Dedifferentiated amniotic fluid mesenchymal stem cell (primary cell): ENCODE measurements at regions not wholly inside any gene's neighbourhood (a gene's known extent, or its start where the extent isn't known, plus 50 kb on each side); places are given as distances from the start of the nearest gene placed in this dataset.

ENCODE experiments used
- DNase-seq: peaks from one replicate; pipeline ENCODE4 v3.0.0-alpha.2; 2016; ENCODE audit errors: extremely low spot score

DNA sequence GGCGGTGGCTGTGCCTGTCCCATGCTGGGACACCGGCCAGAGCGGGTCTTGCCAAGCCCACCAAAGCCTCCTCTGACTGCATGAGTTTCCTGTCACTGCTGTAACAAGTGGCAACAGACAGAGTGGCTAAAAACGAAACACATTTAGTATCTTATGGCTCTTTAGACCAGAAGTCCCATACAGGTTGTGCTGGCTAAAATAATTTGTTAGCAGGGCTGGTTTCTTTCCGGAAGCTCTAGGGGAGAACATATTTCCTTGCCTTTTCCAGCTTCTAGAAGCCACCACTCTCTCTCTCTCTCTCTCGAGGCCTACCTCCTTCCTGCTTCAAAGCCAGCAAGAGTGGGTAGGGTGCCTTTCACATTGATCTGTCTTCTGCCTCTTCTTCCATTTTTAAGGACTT, 171.6 kb upstream of the PLPP4 start:
- DNase-seq, result no peak

GRCh38 chr10:120286280-120286679, 170.7 kb upstream of the PLPP4 start:
- no peak for DNase-seq

GRCh38 chr10:120300513-120300912, 156.5 kb upstream of the PLPP4 start:
- no peak for DNase-seq

DNA sequence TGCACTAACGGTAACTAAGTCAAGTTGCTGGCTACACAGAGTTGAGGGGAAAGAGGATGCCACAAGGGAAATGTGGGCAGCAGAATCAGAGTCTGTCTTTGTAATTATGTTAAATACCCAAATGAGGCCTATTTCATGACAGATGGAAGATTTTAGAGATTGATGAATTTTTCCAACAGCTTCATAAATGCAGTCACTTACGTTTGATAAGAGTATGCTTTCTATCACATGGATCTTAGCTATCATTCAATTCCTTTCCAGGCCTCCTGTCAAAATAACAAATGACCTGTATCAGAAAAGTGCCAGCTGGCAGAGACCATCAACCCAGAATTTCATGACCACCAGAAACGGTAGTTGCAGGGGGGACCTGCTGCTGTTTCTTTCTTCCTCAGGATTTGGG, 148.4 kb upstream of the PLPP4 start:
- DNase-seq, result no peak

DNA sequence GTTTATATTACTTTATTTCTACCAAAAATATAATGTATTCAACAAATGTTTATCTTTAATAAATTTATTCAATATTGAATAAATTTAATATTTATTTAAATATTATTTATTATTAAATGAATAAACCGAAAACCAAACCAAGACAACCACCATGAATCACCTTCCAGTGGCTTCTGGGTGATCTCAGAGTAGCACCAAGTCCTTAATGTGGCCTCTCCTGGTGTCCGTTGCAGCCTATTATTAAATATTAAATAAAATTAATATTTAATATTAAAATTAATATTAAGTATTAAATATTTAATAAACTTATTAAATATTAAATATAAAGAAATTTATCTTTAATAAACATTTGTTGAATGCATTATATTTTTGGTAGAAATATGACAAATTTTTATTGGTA, 143.3 kb upstream of the PLPP4 start:
- DNase-seq, result no peak

- DNase-seq, result no peak
These were observed 142.6 kb upstream of the PLPP4 start for GRCh38 chr10:120314442-120314841.

- DNase-seq, result no peak
These were observed 138.2 kb upstream of the PLPP4 start for GRCh38 chr10:120318862-120319261.

GRCh38 chr10:120327675-120328074, 129.4 kb upstream of the PLPP4 start:
- DNase-seq, result no peak

GRCh38 chr10:120328647-120329046, 128.4 kb upstream of the PLPP4 start:
- no peak for DNase-seq

DNA sequence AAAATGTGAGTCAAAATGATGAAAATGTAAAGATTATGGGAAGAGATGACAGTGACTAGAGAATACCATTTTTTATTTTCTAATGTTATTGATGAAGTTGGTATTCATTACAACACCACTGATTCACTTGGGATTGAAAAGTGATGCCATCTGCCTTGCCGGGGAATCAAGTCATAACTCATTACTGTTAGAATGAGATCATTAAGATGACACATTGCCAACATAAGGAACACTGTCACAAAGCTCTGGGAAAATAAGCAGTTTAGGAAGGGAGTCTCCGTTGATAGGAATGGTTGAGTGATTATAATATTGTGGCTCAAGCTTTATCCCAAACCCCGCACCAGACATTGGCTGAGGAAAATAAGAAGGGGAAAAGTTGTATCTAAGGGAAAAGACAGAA, 121.5 kb upstream of the PLPP4 start:
- DNase-seq, result no peak

- DNase-seq, result no peak
These were observed 120.6 kb upstream of the PLPP4 start for GRCh38 chr10:120336306-120336910.

DNA sequence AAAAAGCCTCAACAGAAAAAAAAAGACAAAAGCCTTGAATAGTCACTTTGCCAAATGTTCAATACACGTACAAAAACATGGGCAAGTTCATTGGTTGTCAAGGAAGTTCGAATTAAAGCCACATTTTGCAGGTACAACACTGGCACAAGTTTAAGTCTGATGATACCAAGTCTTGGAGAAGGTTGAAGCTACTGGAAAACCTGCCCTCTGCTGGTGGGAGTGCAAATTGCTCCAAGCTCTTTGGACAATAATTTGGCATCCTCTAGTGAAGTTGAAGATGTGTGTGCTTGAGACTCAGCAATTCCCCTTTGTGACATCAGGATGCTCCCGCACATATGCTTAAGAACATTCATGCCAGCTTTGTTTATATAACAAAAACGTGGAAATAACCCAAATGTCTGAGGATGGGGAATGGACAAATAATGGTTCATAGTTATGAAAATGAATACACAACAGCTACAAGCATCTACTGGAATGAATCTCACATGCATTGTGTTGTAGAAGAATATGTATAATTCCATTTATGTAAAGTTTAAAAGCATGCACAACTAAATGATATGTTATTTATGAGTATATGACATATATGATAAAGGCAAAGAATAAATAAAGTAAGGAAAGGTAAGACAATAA, 120.0 kb upstream of the PLPP4 start:
- no peak for DNase-seq

DNA sequence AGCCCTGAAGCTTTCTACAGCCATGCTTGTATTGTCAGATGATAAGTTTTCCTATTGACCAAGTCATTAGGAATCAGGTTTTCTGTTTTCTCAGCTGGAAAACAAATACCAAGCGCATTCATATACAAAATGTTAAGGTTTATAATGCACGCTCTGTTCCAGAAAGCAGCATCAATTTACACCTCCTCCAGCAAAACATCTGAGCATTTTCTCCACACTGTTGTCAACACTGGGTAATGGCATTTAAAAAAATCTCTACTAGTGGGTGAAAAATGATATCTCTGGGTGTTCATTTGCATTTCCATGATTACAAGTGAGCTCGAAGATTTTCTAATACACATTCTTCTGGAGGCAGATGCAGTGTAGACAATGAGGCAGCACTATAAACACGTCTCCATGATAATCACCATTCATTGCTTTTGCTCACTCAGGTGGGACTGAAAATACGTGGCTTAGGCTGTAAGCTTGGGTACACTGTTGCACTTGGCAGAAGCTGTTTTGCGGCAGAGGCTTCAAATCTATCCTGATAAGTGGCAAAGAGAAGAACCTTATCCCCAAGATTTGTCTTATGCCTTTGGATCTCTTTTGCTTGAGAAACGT, 114.8 kb upstream of the PLPP4 start:
- DNase-seq, result no peak

GRCh38 chr10:120345186-120345585, 111.8 kb upstream of the PLPP4 start:
- DNase-seq, result no peak

GRCh38 chr10:120347644-120348043, 109.4 kb upstream of the PLPP4 start:
- no peak for DNase-seq

GRCh38 chr10:120349069-120349468, 108.0 kb upstream of the PLPP4 start:
- DNase-seq, result no peak

GRCh38 chr10:120355425-120355824, 101.6 kb upstream of the PLPP4 start:
- DNase-seq, result no peak

DNA sequence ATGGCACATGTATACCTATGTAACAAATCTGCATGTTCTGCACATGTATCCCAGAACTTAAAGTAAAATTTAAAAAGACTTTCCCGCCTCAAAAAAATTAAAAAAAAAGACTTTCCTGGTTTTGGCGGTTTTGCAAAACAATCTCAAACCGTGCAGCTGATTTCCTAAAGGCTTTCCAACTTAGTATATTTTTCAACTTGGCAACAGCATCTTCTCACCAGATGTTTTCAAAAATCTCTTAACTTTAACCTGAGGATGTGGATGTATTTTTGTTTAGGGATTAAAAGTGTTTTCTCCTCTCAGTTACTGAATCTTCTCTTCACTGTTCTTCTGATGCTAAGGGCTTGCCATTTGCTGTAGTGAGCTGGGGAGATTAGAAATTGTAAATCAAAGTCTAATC, 96.5 kb upstream of the PLPP4 start:
- no peak for DNase-seq

DNA sequence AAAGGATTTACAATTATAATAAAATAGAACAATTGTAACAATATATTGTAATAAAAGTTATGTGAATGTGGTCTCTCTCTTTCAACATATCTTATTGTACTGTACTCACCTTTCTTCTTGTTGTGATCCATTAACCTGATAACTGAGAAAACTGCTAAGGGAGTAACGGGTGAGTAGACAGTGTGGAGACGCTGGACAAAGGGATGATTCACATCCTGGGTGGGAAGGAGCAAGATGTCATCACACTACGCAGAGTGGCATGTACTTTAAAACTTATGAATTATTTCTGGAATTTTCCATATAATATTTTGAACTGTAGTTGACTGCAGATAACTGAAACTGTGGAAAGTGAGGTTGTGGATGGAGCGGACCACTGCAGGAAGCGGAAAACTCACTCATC, 91.2 kb upstream of the PLPP4 start:
- no peak for DNase-seq

DNA sequence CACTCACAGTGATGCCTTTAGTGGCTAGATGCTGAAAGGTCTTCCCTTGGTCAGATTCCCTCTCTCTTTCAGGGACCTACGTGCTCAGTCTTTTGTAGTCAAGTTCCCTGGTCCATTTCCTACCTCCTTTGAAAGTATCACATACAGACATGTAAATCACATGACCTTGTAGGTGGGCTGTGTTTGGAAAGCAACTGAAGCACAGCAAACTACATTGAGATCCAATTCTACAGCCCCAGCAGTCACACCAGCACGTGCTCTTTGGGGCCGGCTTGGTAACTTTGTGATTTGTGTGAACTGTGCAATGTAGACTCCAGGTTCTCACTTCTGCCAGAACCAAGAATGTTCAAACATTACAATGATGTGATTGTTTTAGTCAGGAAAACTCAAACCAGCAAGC, 89.7 kb upstream of the PLPP4 start:
- no peak for DNase-seq

DNA sequence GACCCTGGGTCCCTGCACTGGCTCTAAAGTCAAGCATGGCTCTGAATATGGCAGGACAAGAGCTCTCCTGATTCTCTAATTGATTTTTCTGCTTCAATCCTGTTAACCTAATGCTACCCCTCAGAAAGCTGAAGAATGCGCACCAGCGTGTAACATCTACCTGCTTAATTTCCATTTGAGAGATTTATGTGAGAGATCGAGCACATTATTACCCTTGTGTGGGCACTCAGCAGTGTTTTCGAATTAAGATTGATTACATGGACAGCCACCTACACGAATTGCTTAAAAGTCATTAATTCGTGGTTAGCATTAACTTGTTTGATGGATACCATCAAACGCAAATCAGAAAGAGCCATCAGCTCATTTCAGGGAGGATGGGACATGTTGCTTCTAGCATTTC, 88.7 kb upstream of the PLPP4 start:
- DNase-seq, result no peak

GRCh38 chr10:120368927-120369326, 88.1 kb upstream of the PLPP4 start:
- no peak for DNase-seq

DNA sequence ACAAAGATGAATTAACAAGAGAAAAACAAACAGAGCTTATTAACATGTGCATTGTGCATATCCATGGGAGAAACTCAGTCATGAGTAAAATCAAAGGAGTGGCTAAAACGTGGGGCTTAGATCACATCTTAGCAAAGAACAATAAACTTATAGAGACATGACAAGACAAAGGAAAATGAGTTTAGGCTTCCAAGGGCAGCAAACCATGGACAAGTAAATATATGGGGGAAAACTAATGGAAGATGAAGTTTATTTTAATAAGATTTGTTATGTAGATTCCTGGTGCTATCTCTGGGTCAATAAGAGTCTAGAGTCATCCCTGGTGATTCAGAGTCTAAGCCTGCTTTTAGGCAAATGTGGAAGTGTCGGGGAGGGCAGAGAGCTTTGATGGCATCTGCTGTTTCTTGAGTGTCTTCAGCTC, 87.2 kb upstream of the PLPP4 start:
- DNase-seq, result no peak

DNA sequence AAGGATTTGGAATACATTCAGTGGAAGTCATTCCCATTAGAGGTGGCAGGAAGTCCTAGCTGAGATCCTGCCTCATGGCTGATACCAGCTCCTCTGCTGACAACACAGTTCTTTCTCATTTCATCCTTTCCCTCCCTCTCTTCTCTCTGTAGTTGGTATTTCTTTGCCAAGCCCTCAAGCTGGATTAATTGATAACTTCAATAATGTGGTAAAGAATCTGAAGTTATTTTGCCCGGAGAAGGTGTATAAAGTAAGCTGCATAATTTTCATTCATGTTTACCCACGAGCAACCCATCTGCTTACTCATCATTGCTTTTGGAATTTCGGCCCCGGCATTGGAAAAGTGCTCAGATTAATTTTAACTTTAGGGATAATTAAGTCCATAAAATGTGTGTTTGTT, 85.2 kb upstream of the PLPP4 start:
- DNase-seq, result no peak
